HG03139 (cell line): ENCODE measurements at regions not wholly inside any gene's neighbourhood (a gene's known extent, or its start where the extent isn't known, plus 50 kb on each side); places are given as distances from the start of the nearest gene placed in this dataset.
"Not testable (repeated sequence)": the region's sequence is repeated elsewhere in the genome, so short reads cannot be mapped to it uniquely, and the experiment has no call there.

Source experiments
- ATAC-seq: cut with Tn5 transposase; IDR thresholded peaks from one replicate; pipeline ENCODE4 v1.9.1; 2021; ENCODE audit not compliant: unreplicated experiment

DNA sequence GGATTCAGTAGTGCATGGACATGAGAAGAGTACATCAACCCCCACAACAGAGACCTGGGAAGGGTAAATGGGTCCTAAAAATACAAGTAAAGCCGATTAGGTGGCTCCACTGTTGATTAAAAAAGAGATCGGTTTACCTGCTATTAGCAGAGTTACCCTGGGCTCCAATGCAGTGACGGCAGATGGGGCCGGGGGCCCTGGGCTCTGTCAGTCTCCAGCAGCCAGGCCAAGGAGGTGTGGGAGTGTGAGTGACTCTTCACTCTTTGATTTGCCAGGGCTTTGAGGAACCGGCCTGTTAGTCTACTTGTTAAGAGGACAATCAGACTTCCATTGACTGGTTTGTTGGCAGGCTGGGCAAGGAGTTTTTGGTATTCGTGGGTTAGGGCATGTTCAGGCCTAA, 1368.7 kb downstream of the UQCRFS1 start:
- ATAC-seq = no peak

DNA sequence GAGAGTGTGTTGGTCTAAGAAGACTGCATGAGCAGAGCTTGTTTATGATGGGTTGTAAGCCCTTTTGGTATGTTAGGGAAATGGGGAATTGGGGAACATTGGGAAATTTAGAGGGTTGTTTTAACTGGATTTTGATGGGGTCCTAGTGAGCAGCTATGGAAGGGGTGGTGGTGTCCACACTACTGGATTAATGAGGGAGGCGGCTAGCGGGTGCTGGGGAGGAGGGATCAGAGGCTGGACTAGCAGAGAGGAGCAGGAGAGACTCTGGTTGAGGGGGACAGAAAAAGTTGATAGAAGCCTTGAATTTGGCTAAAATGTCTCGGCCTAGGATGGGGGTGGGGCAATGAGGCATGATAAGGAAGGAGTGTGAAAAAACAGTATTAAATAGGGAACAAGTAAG, 1369.1 kb downstream of the UQCRFS1 start:
- no peak for ATAC-seq

DNA sequence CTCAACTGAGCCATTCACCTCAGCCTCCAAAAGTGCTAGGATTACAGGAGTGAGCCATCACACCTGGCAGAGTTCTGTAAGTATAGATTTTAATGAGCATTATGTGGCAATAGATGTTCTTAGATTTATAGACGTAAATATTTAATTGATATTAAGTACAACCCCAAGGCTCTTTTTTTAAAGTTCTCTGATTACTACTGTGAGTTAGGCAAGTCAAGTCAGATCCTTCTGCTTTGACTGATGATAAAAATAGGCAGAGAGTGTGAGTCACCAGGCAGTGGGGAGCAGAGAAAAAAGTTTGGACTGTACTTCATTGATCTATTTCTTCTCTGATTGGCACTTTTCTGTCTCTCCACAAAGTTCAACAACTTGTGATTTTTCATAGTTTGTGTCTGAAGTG, 1379.9 kb downstream of the UQCRFS1 start:
- ATAC-seq = no peak

DNA sequence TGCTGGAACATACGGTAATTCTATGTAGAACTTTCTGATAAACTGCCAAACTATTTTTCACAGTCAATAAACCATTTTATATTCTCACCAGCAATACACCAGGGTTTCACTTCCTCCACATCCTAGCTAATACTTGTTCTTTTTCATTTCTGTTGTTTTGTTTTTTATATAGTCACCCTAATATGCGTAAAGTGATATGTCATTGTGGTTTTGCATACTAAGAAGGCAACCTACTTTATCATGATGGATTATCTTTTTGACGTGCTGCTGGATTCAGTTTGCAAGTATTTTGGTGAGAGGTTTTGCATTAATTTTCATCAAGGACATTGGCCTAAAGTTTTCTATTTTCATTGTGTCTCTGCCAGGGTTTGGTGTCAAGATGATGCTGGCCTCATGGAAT, 1384.1 kb downstream of the UQCRFS1 start:
- ATAC-seq = no peak

DNA sequence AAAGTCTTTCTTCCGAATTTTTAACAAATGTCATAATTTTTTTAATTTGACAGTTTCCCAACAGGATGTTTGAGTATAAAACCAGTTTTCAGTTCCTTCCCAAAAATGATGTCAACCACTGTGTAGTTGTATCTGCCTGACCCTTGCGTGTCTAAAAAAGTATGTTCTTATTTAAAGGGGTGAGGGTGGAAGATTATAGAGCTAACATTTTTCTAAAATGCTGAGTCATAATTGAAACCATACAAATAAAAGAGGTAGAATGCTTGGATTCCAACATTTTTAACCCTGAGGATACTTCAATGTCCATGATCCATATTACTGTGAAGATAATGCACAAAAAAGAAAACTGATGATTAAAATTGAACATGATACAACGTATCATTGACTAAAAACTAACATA, 1388.8 kb downstream of the UQCRFS1 start:
- ATAC-seq = no peak

DNA sequence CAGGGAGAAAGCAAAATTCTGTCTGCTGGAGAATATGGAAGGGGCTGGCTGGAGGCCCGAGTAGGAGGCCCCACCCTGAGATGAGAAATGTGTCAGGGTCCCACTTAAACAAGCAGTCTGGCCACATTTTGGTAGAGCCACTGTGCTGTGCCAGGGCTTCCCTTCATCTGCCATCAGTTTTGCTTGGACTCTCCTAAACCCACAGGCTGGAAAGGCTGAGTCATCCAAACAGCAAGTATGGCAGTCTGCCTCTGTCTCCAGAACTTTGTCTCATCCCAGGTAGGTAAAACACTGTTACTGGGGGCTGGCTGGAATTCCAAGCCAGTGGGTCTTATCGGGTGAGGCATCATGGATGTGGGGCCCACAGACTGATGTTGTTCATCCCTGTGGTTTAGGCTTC, 1390.6 kb downstream of the UQCRFS1 start:
- no peak for ATAC-seq

DNA sequence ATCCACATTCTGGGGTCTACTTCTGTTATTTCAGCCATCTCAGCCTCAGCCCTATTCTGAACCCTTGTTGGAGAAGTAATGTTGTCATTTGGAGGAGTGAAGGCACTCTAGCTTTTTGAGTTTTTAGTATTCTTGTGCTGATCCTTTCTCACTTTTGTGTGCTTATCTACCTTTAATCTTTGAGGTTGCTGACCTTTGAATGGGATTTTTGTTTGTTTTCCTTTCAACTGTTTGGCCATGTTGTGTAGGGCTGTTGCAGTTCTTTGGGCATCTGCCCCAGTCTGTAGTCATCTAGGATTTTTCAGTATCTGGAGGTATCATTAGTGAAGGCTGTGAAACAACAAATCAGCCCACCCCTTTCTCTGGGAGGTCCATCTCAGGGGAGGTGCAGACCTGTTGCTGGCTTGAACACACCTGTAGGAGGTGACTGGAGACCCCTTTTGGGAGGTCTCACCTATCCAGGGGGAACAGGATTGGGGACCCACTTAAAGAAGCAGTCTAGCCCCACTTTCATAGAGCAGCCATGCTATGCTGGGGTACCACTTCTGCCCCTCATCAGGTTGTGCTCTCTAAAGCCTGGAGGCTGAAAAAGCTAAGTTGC, 1391.4 kb downstream of the UQCRFS1 start:
- ATAC-seq = no peak

DNA sequence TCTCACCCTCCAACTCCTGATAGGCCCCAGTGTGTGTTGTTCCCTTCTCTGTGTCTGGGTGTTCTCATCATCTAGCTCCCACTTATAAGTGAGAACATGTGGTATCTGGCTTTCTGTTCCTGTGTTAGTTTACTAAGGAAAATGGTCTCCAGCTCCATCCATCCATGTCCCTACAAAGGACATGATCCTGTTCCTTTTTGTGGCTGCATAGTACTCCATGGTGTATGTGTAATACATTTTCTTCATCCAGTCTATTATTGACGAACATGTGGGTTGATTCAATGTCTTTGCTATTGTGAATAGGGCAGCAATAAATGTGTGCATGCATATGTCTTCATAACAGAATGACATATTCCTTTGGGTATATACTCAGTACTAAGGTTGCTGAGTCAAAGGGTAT, 1397.0 kb downstream of the UQCRFS1 start:
- ATAC-seq = no peak

DNA sequence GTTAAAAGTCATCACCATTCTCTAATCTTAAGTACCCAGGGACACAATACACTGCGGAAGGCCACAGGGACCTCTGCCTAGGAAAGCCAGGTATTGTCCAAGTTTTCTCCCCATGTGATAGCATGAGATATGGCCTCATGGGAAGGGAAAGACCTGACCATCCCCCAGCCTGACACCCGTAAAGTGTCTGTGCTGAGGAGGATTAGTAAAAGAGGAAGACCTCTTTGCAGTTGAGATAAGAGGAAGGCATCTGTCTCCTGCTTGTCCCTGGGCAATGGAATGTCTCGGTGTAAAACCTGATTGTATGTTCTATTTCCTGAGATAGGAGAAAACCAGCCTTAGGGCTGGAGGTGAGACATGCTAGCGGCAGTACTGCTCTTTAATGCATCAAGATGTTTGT, 1398.1 kb downstream of the UQCRFS1 start:
- not testable (repeated sequence) for ATAC-seq

DNA sequence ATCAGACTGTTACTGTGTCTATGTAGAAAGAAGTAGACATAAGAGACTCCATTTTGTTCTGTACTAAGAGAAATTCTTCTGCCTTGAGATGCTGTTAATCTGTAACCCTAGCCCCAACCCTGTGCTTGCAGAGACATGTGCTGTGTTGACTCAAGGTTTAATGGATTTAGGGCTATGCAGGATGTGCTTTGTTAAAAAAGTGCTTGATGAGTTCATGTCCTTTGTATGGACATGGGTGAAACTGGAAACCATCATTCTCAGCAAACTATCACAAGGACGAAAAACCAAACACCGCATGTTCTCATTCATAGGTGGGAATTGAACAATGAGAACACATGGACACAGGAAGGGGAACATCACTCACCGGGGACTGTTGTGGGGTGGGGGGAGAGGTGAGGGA, 1398.7 kb downstream of the UQCRFS1 start:
- not testable (repeated sequence) for ATAC-seq

DNA sequence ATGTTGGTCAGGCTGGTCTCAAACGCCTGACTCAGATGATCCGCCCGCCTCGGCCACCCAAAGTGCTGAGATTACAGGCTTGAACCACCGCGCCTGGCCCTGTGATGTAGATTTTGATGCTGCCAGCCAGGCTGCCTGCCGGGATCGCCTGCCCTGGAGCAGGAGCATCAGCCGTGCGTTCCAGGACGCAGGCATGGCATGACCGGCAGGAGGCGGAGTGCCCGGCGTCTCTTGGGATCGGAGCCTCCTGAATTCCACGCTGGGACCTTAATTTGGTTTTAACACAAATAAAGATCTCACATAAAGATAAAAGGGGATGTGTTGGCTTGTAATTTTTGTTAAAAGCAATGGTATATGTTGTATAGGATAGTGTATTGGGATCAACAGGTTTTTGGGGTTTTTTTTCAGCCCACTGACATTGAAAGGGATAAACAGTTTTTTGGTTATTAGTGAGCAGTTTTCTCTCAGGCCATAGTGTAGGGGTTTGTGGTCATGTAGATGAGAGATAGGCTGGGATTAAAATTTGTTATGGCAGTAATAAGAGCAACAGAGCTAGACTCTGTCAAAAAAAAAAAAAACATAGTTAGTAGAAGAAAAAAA, 1406.4 kb downstream of the UQCRFS1 start:
- ATAC-seq = no peak

DNA sequence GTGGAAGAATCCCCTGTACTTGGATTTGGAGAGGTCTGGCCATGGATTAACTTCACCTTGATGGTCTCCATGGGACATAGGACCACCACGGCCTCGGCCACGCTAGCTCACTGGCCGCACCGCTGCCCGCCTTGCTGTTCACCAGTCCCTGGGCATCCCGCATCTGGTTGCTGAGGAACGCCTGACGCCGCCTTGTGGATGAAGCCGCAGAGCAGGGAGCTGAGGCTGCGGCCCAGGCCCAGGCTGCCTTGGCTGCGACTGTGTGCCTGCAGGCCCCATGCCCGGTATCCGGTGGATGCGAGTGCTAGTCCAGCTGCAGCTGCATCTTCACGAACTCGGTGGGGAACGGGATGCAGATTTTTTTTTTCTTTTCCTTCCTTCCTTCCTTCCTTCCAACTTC, 1407.1 kb downstream of the UQCRFS1 start:
- ATAC-seq = no peak

DNA sequence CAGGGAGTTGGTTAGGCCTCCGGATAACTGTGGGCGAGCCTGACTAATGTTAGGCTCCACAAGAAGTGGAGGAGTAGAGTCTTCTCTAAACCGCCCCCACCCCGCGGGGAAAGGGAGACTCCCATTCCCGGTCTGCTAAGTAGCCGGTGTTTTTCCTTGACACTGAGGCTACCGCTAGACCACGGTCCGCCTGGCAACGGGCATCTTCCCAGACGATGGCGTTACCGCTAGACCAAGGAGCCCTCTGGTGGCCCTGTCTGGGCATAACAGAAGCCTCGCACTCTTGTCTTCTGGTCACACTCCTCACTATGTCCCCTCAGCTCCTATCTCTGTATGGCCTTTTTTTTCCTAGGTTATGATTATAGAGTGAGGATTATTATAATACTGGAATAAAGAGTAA, 1410.7 kb downstream of the UQCRFS1 start:
- not testable (repeated sequence) for ATAC-seq

DNA sequence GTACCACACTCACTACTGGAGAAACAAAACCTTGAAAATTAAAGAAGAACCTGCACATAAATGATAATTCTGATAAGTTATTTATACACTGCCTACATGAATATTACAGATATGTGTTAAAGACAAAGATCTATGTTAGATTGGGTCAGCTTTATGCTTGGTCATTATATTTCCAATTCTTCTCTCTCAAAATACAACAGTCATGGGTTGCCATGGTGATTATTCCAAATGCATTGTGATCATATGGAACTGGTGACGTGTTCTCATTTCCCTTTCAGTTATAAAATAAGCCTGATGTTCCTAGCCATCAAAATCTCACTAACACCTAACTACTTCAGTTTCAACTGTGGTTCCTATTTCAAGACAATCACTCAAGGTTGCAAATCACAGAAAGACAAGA, 1416.4 kb downstream of the UQCRFS1 start:
- ATAC-seq = no peak

DNA sequence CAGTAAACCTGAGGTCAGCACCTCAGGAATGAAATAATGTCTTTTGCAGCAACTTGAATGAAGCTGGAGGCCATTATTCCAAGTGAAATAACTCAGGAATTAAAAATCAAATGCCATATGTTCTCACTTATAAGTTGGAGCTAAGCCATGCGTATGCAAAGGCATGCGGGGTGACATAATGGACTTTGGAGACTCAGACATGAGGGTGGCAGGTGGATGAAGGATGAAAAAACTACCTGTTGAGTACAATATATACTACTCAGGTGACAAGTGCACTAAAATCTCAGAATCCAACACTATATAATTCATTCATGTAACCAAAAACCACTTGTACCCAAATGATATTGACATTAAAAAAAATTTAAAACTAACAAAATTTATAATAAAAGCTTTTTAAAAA, 1416.9 kb downstream of the UQCRFS1 start:
- ATAC-seq = no peak

DNA sequence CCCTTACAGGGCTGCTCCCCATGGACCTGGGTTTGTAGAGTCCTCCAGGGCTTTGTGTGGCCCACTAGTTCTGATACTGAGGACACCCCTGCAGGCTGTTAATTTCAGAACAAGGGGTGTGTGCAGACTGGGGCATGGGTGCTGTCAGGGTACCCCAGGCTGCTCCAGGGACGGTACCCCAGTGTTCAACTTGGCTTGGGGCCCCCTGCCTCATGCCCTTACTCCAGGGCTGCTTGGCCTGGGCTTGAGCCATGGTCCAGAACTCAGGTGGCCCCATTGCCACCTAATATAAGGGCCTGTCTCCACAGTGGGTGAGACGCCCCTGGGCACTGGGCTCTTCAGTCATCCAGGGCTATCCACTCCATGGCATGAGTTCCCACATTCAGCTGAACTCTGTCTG, 1417.6 kb downstream of the UQCRFS1 start:
- no peak for ATAC-seq

DNA sequence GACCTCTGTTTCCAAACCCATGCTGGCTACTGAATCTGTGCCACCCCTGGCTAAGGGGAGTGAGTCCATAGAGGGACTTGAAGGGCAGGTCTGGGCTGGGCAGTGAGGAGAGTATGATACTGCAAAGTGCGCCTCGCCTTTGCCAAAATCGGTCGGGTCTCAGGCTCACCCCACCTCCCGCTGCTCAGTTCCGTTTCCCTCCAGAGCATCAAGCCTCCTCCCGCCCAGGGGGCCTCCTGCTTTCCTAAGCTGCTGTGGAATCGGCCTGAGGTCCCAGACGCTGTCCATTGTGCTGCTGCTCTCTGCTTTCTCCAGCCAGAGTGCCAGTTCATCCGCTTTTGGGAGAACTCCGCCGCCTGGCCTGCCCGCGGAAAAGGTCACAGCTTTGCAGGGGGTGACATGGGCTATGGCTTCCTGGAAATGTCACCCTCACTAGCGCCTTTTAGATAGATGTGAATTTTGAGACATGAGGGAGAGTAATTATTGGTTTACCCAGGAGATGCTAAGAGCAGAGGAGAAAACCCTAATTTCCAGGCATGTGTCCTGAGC, 1418.4 kb downstream of the UQCRFS1 start:
- ATAC-seq = peak; percentile 6

DNA sequence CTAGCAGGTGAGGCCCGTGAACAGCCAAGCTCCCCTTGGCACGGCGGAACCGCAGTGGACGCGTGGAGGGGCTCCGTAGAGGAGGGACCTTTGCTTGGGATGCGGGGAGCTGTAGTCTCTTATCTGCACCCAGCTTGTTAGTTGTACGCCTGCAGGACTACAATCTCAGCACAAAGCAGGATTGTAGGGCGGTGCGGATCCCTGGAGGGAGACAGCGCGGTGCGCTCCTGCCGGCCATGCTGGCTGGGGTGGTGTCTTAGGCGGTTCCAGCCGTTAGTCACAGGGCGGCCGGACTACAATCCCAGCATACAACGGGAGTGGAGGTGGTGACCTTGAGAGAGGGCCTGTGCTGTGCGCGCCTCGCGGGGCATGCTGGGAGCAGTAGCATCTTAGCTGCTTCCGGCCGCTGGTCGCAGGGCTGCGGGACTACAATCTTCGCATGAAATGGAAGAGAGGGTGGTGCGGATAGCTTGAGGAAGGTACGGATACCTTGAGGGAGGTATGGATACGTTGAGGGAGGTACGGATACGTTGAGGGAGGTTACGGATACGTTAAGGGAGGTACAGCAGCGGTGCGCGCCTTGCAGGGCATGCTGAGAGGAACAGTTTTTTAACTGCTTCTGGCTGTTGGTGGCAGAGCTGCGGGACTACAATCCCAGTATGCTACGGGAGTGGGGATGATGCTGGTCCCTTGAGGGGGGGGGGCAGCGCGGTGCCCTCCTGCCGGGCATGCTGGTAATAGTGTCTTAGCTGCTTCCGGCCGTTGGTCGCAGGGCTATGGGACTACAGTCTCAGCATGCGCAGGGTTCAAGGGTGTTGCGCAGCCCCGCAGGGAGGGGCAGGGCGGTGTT, 1419.1 kb downstream of the UQCRFS1 start:
- peak; percentile 91 for ATAC-seq

DNA sequence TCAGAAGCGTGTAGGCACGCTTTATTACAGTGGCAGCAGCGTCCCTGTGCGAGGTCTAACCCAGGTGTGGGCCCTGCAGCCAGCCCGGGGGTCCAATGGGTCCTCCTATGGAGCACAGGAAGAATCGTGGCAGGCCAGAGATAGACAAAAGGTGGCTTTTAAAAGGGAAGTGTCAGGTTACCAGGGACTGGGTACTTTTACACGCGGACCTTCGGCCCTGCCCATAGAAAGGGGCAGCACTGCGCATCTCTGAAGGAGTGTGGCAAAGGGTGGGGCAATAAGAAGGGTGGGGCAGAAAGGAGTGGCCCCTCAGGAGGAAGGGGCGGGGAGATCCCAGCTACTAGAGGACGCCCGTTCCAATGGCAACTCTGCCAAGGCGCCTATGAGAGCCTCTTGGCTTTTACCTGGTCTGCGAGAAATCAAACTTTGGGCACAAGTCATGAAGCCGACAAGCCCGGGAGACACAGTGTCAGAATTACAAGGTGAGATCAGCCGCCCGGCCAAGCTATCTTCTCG, 1419.8 kb downstream of the UQCRFS1 start:
- ATAC-seq = peak; percentile 58

DNA sequence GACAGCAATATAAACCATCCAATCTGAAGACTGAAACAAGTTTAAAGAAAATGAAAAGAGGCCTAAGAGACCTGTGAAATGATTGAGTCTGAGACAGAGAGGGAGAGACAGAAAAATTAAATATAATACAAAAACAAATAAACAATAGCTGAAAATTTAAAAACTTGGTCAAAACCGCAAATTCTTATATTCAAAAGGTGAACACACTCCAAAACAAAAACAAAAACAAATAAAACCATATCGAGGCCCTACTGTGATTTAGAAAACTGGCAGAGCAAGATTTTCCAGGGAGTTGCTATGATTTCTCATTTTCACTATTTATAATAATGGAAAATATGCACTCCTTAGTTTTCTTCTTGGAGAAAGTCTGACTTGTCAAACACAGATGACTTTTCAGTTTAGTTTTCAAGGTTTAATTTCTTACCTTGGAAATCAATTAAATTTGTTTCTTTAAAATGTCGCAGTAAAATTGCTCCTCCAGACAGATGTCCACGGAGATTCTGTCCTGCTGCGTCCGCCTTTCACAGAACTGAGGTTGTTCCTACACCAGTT, 1420.3 kb downstream of the UQCRFS1 start:
- no peak for ATAC-seq

DNA sequence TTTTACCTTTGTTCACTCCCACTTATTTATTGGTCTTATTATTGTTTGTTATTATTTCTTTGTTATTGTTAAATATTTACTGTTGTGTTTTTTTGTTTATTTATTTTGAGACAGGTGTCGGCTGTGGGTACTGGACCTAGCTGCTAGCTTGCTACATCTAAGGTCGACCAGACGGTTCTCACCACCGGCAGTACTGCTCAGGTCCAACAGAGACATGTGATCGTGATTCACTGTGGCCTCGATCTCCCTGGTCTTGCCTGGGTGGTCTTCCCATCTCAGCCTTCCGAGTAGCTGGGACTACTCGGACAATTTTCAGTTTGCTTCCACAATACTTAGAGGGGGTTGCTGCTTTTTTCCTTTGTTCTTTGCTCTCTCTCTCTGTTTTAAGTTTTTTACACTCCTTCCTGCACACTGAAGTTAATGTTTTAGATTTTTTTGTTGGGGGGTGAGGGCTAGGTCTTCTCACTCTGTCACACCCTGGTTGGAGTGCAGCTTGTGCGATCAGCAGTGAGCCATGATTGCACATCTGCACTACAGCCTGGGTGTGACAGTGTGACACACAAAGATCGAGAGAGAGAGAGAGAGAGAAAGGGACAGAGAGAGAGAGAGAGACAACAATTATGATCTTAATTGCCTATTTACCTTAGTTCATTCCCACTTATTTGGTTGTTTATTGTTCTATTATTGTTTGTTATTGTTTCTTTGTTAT, 1432.4 kb downstream of the UQCRFS1 start:
- no peak for ATAC-seq
